ENCODE measurements at regions not wholly inside any gene's neighbourhood (a gene's known extent, or its start where the extent isn't known, plus 50 kb on each side); places are given as distances from the start of the nearest gene placed in this dataset.
A peak's percentile ranks its signal among the peaks of the same experiment; 100 is the strongest.

DNA sequence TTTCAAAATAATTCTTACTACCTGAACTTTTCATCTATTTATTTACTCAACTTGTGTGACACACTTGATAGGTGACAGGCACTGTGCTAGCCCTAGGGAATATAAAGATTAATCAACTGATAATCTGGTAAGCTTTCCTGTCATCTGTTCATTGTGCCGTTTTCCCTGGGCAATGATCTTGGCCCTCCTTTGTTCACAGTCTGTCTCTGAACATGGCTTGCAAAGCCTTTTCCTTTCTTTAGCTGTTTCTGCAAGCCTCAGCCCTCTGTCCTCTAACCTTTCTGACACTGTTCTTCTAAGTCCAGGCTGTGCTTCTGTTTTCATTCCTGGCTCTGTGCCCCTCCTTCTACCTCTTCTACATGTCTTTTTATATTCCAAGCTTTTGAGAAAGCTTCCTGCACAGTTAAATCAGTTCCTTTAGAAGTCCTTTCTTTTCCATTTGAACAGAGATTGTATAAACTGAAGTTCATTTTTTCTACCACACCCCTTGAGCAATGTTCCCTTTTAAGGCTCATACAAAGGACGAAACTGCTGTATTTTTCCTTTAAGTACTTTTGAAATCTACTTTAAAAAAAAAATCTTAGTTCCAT lies 803.0 kb upstream of the ZNF608 start:
- peak in 1 of 2 donors; percentile 23 for DNase-seq (ENCODE audit: low read depth in 2 of 2)

DNA sequence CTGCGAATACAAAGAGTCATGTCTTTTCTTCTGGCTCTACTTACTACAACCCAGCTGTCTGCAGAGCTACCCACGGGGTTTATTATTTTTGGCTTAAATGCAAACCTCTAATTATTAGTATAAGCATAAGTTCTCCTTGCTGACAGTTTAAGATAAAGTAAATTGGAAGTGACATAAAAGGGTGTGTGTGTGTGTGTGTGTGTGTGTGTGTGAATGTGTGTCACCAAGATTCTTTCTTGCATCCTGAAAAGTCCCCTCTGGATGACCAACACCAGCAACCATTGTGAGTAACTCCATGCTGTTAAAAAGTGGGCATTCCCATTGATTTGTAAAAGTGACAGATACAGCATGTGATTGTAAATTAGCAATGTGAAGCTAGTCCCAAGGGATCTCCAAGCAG lies 803.8 kb upstream of the ZNF608 start:
- DNase-seq (ENCODE audit: low read depth in 2 of 2), result peak; percentile 20 to 59

DNA sequence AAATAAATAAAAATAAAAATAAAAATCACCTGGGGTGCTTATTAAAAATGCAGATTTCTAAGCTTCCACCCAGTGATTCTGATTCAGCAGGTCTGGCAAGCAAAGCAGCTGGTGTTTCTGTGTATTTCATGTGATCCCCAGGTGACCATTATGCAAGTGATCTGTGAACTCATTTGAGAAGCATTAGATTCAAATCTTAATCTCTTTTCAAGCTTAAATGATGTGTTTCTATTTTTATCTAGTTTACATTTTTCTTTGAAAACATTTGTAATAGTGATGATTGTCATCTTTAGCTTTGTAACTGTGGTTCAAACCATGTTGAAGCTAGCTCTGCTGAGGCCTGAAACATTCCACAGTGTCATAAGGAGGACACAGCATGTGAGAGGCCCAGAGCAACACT lies 804.8 kb upstream of the ZNF608 start:
- DNase-seq (ENCODE audit: low read depth in 2 of 2), result no peak

DNA sequence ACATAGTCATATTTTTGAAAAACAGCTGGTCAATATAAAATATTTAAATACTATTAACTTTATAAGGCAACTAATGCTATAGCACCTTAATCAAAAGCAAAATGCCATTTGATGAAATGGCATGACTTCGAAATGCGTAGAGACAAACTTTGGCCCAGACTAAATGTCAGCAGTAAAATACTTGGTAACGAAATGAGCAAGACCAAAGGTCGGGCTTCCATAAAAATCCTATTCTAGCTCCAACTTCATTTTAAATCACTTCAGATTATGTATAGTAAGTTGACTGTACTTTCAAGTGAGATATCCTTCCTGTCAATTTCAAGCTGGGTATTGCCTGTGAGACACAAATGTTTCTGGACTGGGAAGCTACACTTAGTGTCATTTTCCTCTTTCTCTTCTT lies 805.4 kb upstream of the ZNF608 start:
- no peak for DNase-seq (ENCODE audit: low read depth in 2 of 2)

DNA sequence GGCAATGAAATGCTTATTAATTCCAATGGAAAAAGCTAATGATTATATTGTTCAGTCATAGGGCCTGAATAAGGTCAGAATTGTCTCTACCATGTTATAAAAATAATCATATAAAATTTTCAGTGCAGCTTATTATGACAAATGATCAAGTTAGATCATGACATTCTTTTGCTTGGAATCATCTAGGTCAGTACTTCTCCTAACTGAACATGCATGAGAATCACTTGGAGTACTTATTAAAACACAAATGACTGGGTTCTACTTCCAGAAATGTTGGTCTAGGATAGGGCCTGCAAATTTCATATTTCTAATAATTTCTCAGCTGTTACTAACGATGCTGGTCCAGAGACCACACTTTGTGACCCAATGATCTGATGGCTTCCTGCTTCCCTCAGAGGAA lies 806.0 kb upstream of the ZNF608 start:
- no peak for DNase-seq (ENCODE audit: low read depth in 2 of 2)

DNA sequence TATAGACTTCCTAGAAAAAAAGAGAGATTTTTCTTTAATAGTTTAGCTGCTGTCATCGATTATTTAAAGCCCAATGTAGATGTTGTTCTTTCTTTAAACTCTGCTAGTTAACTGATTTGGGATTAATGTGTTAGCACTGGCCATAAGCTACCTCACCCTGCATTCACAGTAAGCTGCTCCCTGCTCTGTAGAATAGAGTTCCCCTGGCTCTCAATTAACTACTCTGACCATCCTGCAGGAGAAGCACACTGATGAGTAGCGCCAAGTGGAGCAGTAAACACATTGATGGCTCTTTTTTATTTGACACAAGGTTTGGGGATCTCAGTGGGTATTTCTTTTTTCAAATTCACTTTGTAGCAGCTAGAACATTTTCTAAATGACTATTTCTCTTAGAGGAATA lies 807.9 kb upstream of the ZNF608 start:
- no peak for DNase-seq (ENCODE audit: low read depth in 2 of 2)

DNA sequence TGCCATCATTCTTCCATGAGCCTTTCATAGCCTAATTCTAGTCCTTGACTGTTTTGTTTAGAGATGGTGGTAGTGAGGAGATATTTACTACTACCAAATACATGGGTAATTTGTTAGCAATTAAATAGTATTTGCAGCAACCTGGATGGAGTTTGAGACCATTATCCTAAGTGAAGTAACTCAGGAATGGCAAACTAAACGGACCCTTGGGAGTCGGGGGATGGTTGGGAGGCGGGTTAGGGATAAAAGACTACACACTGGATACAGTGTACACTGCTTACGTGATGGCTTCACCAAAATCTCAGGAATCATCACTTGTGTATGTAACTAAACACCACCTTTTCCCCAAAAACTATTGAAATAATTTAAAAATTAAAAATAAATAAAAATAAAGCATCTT lies 809.2 kb upstream of the ZNF608 start:
- DNase-seq (ENCODE audit: low read depth in 2 of 2), result no peak

DNA sequence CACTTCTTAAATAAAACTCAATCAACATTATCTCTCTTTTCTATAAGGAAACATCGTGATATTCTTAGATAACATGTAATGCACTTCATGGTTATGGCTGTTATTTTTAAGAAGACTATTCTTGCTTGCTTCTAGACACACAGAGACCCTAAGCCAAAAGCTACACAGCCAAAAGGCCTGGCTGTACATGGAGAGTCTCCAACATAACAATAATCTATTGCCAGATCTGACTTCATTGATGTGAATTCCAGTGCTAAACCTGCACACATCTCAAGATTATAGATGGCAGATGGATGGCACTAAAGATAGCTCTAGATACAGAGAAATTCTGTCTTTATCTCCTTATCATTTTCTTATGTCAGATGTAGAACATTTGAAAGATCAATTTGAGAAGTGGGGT lies 811.6 kb upstream of the ZNF608 start:
- DNase-seq (ENCODE audit: low read depth in 2 of 2), result no peak

DNA sequence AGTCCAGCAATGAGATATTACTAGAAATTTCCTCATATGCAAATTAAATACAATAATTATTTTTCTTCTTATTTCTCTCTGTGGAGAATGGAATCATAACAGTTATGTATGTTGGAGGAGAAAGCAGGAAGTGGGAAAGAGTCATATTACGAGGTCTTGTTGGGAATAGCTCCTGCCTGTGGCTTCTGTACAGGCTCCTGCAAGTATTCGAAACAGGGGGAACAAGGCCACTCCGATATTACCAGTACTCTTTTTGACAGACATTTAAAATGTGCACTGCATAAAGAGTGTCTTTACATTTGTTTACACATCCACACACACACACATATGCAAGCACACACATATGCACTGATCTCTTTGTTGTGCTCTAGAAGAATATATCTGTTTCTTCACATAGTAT lies 812.0 kb upstream of the ZNF608 start:
- no peak for DNase-seq (ENCODE audit: low read depth in 2 of 2)

DNA sequence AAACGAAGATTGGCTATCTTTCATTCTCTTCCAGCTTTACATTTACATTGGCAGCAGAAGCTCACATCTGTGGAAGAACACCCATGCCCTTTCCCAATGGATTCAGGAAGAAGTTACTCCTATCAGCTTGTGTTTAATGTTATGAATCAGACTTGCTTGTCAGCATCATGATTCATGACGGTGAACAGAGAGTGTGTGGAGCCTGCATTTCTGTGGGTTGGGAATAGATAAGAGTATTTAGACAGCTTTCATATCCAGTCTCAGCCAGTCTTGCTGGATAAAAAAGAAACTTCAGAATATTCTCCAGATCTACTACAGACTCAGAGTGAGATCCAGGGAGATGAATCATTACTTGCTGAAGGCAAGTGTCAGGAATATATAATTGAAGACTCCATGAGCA lies 812.9 kb upstream of the ZNF608 start:
- DNase-seq (ENCODE audit: low read depth in 2 of 2), result peak; percentile 91 to 96

DNA sequence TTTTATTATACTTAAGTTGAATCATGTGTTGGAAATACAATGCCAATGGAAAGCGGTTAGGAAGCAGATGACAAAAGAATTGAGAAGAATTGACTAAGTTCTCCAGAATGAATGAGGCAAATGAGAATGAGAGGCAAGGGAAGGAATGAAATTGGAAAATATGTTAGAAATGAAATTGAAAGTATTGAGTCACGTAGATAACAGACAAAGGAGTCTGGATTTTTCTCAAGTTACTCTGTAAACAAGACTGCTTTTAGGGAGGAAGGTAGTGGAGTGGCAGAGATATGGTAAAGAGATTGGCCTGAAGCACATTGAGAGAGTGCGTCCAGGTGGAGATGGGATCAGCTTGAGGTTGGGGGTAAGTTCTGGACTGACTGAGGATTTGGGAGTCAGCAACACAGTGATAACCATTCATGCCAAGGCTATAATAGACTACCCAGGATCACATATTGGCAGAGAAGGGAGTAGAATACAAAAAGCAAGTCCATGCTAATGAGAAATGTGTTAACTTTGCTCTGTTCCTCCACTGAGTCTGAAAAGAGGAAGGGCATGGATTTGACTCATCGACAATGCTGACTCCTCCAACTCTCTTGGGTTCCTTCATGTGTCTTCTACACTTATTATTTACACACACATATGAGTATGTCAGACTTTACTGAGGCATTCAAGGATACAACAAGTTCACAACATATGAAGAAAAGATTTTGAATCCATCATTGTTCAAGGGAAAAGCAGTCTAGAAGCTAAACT lies 814.2 kb upstream of the ZNF608 start:
- DNase-seq (ENCODE audit: low read depth in 2 of 2), result no peak

DNA sequence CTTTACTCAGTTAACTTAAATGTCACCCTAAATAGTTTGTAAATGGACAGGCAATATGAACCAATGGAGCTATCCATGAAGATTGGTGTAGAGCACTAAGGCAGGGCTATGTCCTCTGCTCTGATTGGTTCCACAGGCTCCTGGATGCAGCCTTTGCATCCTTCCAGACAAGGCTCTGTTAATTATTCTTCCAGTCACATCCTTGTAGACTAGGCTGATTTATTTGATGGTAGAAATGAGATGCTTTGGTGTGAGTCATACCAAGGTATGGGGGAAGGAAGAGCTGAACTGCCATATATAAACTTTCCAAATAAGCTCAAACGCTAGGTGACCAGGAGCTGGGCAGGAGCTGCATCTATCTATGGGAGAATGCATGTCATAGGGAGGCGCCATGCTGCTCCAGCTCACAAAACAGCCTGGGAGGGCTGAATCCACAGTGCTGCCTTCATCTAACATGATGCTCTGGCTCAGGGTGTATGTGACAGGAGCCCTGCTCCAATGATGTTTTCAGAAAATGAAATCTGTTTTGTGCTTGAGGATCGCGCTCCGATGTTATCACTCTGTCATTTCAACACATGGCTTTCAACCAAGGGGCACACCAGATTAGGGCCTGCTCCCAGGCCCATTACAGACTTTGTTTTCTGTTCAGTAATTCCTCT lies 818.0 kb upstream of the ZNF608 start:
- DNase-seq (ENCODE audit: low read depth in 2 of 2), result no peak

DNA sequence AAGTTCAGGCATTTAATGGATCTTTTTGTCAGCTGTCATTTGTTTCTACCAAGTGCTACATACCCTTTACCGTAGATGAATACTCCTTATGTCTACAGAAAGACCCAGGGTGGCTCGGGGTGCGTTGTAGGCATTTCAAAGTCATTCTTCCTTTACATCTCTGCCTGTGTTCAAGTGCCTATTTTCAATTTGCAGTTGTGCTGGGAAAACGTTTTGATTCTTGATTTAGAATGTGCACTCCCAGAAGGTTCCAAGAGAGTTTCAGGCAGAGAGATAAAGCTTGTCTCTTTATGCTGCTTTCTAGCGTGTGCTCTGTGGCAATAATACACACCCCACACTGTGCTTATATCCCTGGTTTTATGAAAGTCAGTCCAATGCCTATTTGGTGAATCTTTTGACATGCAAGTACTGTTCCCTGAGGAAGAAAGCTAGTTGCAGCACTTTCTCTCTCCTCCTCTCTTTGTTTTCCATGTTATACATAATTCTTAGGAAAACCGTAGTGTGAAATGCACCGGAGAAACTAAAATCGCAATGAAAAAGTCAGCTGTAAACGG lies 828.1 kb upstream of the ZNF608 start:
- DNase-seq (ENCODE audit: low read depth in 2 of 2), result no peak

DNA sequence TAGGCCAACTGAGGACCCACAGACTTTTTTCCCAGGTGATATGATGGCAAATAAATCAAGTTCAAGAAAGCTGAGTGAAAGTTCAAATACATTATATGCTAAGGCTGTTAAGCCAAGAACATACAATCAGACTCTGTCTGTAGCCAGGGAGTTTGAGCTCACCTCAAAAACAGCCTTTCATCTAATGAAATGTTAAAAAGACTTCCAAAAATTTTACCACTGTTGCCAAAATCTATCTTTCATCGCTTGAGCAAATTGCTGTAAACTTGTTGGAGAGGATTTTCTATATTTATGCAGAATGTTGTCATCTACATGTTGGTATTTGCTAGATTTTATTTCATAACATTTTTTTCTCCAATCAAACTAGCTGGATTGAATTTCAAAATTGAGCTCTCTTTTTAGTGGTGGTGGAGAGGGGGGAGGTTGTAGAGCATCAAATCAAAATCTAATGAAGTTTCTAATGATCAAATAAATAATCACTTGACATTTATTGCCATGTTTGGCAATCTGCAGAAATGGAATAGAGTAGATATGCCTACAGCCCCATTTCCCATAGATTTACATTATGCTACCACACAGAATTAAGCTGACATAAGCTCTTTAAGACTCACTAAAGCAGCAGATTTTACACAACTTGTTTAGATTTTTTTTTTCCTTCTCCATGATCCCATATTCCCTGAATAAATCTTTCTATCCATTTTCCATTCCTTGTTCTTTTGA lies 828.9 kb upstream of the ZNF608 start:
- DNase-seq (ENCODE audit: low read depth in 2 of 2), result no peak

DNA sequence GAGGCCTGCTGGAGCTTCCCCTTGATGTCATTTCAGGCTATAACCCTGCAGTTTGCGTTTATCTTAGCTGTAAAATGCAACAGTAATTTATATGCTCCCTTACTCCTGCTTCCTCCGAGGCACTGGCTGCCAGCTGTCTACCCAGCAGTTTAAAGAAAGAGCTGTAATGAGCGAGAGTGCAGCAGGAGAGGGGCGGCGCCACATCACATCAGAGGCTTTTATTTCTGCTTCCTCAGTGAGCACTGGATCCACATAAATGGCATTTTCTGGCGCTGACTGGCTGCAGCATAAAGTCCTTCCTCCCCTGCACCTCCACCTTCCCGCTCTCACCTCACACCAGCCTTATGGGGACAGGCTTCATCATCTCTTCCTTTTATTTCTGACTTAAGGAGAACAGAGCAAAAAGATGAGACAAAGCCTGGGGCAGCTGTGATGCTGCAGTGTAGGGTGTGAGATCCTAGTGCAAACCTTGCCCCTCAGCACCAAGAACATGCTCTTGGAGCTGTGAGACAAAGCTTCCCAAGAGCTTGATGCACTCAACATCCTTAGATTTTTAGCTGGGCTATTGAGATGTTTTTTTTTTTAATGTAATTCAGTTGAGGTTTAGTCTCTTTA lies 829.6 kb upstream of the ZNF608 start:
- no peak for DNase-seq (ENCODE audit: low read depth in 2 of 2)

DNA sequence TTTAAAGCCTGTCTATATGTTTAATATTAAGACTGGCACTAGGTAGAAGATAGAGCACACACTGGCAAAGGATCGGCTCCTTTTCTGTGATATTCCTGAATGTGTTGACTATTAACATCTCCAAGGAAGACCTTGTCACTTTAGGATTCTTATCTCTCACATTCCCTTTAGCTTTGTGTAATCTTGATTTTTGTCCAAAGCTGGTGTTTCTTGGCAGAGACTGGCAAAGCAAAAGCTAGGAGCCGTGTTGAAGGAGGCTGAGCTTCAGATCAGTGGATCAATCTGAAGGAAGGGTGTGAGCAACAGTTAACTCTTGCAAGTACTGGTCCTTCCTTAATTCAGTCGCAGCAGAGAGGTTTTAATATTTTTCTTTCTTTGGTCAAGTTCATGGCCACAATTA lies 830.4 kb upstream of the ZNF608 start:
- no peak for DNase-seq (ENCODE audit: low read depth in 2 of 2)

DNA sequence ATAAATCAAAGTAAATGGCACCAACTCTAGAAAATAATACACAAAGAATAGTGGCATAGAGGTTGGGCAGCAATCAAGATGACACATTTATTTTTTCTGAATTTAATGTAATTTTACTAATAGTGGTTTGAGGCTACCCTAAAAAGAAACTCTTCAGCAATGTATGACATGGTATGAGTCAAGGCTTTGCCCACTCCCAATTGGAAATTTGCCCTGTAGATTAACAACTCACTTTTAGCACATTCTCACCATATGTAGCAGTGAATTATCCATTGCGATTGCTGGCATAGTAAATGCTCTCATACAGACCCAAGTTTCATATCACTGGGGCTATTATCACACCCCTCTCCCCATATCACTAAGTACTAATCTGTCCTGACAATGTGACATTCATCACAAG lies 832.1 kb upstream of the ZNF608 start:
- DNase-seq (ENCODE audit: low read depth in 2 of 2), result no peak

DNA sequence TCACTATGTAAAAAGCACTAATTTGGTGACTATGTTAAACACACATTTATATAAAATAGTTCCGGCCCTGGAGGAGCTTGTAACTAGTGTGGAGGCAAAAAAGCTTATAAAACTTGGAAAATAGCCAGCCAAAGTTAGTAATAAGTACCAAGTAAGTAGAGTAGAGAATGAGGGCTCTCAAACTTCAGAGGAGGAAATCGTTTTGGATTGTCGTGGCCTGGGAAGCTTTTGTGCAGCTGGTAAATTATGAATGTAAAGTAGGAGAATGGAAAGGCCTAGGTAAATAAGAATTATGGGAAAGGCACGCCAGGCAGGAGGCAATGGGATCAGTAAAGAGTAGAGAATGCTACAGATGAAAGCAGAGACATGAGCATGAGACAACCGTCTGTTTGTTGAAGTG lies 832.7 kb upstream of the ZNF608 start:
- no peak for DNase-seq (ENCODE audit: low read depth in 2 of 2)

DNA sequence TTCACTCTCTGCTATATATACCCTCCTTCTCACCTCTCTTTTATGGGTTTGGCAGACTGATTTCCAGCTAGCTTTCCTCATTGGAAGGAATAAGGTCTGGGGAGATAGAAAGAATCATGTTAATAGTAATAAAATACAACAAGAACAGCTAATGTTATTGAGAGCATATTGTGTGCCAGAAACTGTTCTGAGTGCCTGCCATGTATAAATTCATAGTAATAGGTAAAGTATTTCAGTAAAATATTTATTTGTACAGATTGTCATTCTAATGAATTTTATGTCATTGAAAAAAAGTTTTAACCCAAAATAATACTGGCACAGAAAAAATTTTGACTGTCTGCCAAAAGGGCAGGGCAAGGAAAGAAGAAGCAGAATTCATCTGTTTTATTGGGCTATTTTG lies 834.9 kb upstream of the ZNF608 start:
- DNase-seq (ENCODE audit: low read depth in 2 of 2), result no peak

DNA sequence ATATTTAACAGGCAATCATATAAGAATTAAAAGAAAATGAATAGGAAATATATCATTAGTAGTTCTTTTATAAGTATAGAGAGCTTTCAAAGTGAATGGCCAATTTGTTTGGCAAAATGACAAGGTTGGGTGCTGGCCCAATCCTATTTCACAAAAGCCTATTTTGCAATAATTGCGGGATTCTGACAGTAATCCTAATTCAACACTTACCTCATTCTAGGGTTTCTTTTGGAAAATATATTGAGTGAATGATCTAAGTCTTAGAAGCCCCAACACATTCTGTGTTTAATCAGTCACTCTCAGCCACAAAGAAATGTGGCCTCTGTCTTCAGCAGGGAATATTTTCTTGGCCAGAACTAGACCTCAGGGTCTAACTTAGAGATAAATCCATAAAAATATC lies 835.9 kb upstream of the ZNF608 start:
- DNase-seq (ENCODE audit: low read depth in 2 of 2), result no peak

DNA sequence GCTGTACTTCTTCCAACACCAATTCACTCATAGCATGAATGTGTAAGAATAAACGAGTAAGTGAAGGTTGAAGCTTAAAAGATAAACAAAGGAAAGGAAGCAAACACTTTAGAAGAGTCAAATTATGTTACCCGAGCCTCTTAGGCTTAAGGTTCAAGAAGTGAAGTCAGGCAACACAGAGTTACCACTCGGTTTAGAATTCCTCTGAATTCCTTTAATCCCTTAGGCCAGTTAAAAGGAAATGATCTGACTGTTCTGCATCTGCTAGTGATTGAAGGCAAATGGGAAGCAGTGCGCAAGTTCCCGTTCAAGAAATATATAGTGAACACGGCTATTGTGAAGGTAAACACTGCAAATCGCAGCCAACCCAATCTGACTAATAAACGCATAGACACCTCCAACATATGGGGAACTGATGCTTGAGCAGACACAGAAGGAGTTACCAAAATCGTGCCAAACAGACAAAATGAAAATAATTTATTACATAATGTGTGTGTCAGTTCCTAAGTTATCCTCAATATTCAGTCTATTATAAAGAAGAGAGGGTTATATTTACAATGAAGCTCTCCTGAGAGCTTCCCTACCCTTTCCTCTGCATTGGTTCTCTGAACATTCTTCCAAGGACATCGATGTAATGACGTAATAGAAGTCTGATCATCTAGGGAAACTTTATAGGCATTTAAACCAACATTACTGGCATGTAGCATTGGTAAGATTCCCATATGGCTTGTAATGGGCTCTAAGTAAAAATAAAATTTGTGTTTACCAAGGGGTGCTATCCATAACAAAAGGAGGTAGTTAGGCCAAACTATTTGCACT lies 837.1 kb upstream of the ZNF608 start:
- no peak for DNase-seq (ENCODE audit: low read depth in 2 of 2)
